ENCODE measurements at regions not wholly inside any gene's neighbourhood (a gene's known extent, or its start where the extent isn't known, plus 50 kb on each side); places are given as distances from the start of the nearest gene placed in this dataset.

- no peaks in the 10 kb centered on the region for H3K27me3 ChIP-seq (ENCODE audit: insufficient read depth, low read length)
- H2AFZ ChIP-seq (ENCODE audit: insufficient read depth, low read length, poor library complexity) = no peak overlapping the region
- no peak overlapping the region for H3K9ac ChIP-seq (ENCODE audit: low read length)
- H3K23ac ChIP-seq (ENCODE audit: low read length) = no peak overlapping the region
- H2BK12ac ChIP-seq (ENCODE audit: low read length) = no peak overlapping the region
- WGBS (ENCODE audit: extremely low coverage, insufficient coverage, insufficient read length) = no CpG with 5 or more reads among the region's 27 CpGs
- no peak overlapping the region for H2AK5ac ChIP-seq (ENCODE audit: low read length)
- no peak overlapping the region for H3K14ac ChIP-seq (ENCODE audit: low read length)
- no peaks in the 10 kb centered on the region for H3K9me3 ChIP-seq (ENCODE audit: insufficient read depth, low read depth, low read length)
- no peak overlapping the region for H4K12ac ChIP-seq (ENCODE audit: low read depth, low read length)
- H3K4me3 ChIP-seq (ENCODE audit: low read depth, low read length) = no peak overlapping the region
- no peak overlapping the region for H3K27ac ChIP-seq (ENCODE audit: low read depth, low read length)
- DNase-seq = no peak
- H3K36me3 ChIP-seq (ENCODE audit: control insufficient read depth in 1 of 2, insufficient read depth in 2 of 2, low read length in 2 of 2) = no peaks in the 10 kb centered on the region
- no peak overlapping the region for H4K8ac ChIP-seq (ENCODE audit: low read depth, low read length)
- H3K4me2 ChIP-seq (ENCODE audit: low read length) = no peak overlapping the region
- no peak overlapping the region for H2BK120ac ChIP-seq (ENCODE audit: insufficient read depth, low read length, poor library complexity)
- H3K18ac ChIP-seq (ENCODE audit: low read length) = no peak overlapping the region
- no peaks in the 10 kb centered on the region for H3K79me1 ChIP-seq (ENCODE audit: low read length)
- no peak overlapping the region for H2BK5ac ChIP-seq (ENCODE audit: low read depth, low read length, poor library complexity)
- H3K4me1 ChIP-seq (ENCODE audit: control insufficient read depth in 1 of 2, insufficient read depth in 2 of 2, low read length in 2 of 2) = no peaks in the 10 kb centered on the region
- no peaks in the 10 kb centered on the region for H3K79me2 ChIP-seq (ENCODE audit: control insufficient read depth, insufficient read depth, low read length, poor library complexity)
- H3K4ac ChIP-seq (ENCODE audit: low read depth, low read length) = no peak overlapping the region
- H4K91ac ChIP-seq (ENCODE audit: low read depth, low read length) = no peak overlapping the region
Measured at GRCh38 chr10:133017203-133017601, 70.5 kb upstream of the ADGRA1 start.

GRCh38 chr10:133016493-133017202 is 71.1 kb upstream of the ADGRA1 start:
- Histone ChIP-seq H3K4me1 (ENCODE audit: control insufficient read depth in 1 of 2, insufficient read depth in 2 of 2, low read length in 2 of 2) (no peaks in the 10 kb centered on the region), H2AK5ac (ENCODE audit: low read length) (no peak overlapping the region), H2BK12ac (ENCODE audit: low read length) (no peak overlapping the region), H3K79me2 (ENCODE audit: control insufficient read depth, insufficient read depth, low read length, poor library complexity) (no peaks in the 10 kb centered on the region), H3K27ac (ENCODE audit: low read depth, low read length) (no peak overlapping the region), H3K79me1 (ENCODE audit: low read length) (no peaks in the 10 kb centered on the region), H2BK120ac (ENCODE audit: insufficient read depth, low read length, poor library complexity) (no peak overlapping the region), H3K4ac (ENCODE audit: low read depth, low read length) (no peak overlapping the region), H4K91ac (ENCODE audit: low read depth, low read length) (no peak overlapping the region), H4K12ac (ENCODE audit: low read depth, low read length) (no peak overlapping the region), H3K18ac (ENCODE audit: low read length) (no peak overlapping the region), H3K36me3 (ENCODE audit: control insufficient read depth in 1 of 2, insufficient read depth in 2 of 2, low read length in 2 of 2) (no peaks in the 10 kb centered on the region), H2BK5ac (ENCODE audit: low read depth, low read length, poor library complexity) (no peak overlapping the region), H2AFZ (ENCODE audit: insufficient read depth, low read length, poor library complexity) (no peak overlapping the region), H3K4me2 (ENCODE audit: low read length) (no peak overlapping the region), H3K27me3 (ENCODE audit: insufficient read depth, low read length) (no peaks in the 10 kb centered on the region), H3K14ac (ENCODE audit: low read length) (no peak overlapping the region), H3K23ac (ENCODE audit: low read length) (no peak overlapping the region), H3K9ac (ENCODE audit: low read length) (no peak overlapping the region), H4K8ac (ENCODE audit: low read depth, low read length) (no peak overlapping the region), H3K9me3 (ENCODE audit: insufficient read depth, low read depth, low read length) (no peaks in the 10 kb centered on the region), H3K4me3 (ENCODE audit: low read depth, low read length) (no peak overlapping the region)
- no peak for DNase-seq
- no CpG with 5 or more reads among the region's 45 CpGs for WGBS (ENCODE audit: extremely low coverage, insufficient coverage, insufficient read length)

GRCh38 chr10:133015816-133016462 is 71.8 kb upstream of the ADGRA1 start:
- Histone ChIP-seq H2AFZ (ENCODE audit: insufficient read depth, low read length, poor library complexity) (no peak overlapping the region), H3K23ac (ENCODE audit: low read length) (no peak overlapping the region), H3K14ac (ENCODE audit: low read length) (no peak overlapping the region), H3K9me3 (ENCODE audit: insufficient read depth, low read depth, low read length) (no peaks in the 10 kb centered on the region), H3K36me3 (ENCODE audit: control insufficient read depth in 1 of 2, insufficient read depth in 2 of 2, low read length in 2 of 2) (no peaks in the 10 kb centered on the region), H3K18ac (ENCODE audit: low read length) (no peak overlapping the region), H3K9ac (ENCODE audit: low read length) (no peak overlapping the region), H2BK12ac (ENCODE audit: low read length) (no peak overlapping the region), H3K4ac (ENCODE audit: low read depth, low read length) (no peak overlapping the region), H3K79me1 (ENCODE audit: low read length) (no peaks in the 10 kb centered on the region), H2AK5ac (ENCODE audit: low read length) (no peak overlapping the region), H4K91ac (ENCODE audit: low read depth, low read length) (no peak overlapping the region), H3K4me3 (ENCODE audit: low read depth, low read length) (no peak overlapping the region), H2BK120ac (ENCODE audit: insufficient read depth, low read length, poor library complexity) (no peak overlapping the region), H2BK5ac (ENCODE audit: low read depth, low read length, poor library complexity) (no peak overlapping the region), H3K4me1 (ENCODE audit: control insufficient read depth in 1 of 2, insufficient read depth in 2 of 2, low read length in 2 of 2) (no peaks in the 10 kb centered on the region), H3K27me3 (ENCODE audit: insufficient read depth, low read length) (no peaks in the 10 kb centered on the region), H3K27ac (ENCODE audit: low read depth, low read length) (no peak overlapping the region), H3K79me2 (ENCODE audit: control insufficient read depth, insufficient read depth, low read length, poor library complexity) (no peaks in the 10 kb centered on the region), H4K8ac (ENCODE audit: low read depth, low read length) (no peak overlapping the region), H3K4me2 (ENCODE audit: low read length) (no peak overlapping the region), H4K12ac (ENCODE audit: low read depth, low read length) (no peak overlapping the region)
- DNase-seq = no peak
- no CpG with 5 or more reads among the region's 34 CpGs for WGBS (ENCODE audit: extremely low coverage, insufficient coverage, insufficient read length)

- DNase-seq = no peak
Measured at GRCh38 chr10:133015321-133015720, 72.4 kb upstream of the ADGRA1 start.

More at GRCh38 chr10:133015321-133015720, 72.4 kb upstream of the ADGRA1 start:
- Histone ChIP-seq H3K23ac (ENCODE audit: low read length) (no peak overlapping the region), H3K4me1 (ENCODE audit: control insufficient read depth in 1 of 2, insufficient read depth in 2 of 2, low read length in 2 of 2) (no peaks in the 10 kb centered on the region), H2BK120ac (ENCODE audit: insufficient read depth, low read length, poor library complexity) (no peak overlapping the region), H4K12ac (ENCODE audit: low read depth, low read length) (no peak overlapping the region), H3K79me2 (ENCODE audit: control insufficient read depth, insufficient read depth, low read length, poor library complexity) (no peaks in the 10 kb centered on the region), H4K91ac (ENCODE audit: low read depth, low read length) (no peak overlapping the region), H2BK12ac (ENCODE audit: low read length) (no peak overlapping the region), H3K79me1 (ENCODE audit: low read length) (no peaks in the 10 kb centered on the region), H3K4ac (ENCODE audit: low read depth, low read length) (no peak overlapping the region), H2AK5ac (ENCODE audit: low read length) (no peak overlapping the region), H2AFZ (ENCODE audit: insufficient read depth, low read length, poor library complexity) (no peak overlapping the region), H3K36me3 (ENCODE audit: control insufficient read depth in 1 of 2, insufficient read depth in 2 of 2, low read length in 2 of 2) (no peaks in the 10 kb centered on the region), H3K4me3 (ENCODE audit: low read depth, low read length) (no peak overlapping the region), H3K14ac (ENCODE audit: low read length) (no peak overlapping the region), H3K27ac (ENCODE audit: low read depth, low read length) (no peak overlapping the region), H4K8ac (ENCODE audit: low read depth, low read length) (no peak overlapping the region), H3K18ac (ENCODE audit: low read length) (no peak overlapping the region), H3K9ac (ENCODE audit: low read length) (no peak overlapping the region), H3K9me3 (ENCODE audit: insufficient read depth, low read depth, low read length) (peaks cover 2% of the 10 kb centered on the region), H2BK5ac (ENCODE audit: low read depth, low read length, poor library complexity) (no peak overlapping the region), H3K27me3 (ENCODE audit: insufficient read depth, low read length) (no peaks in the 10 kb centered on the region), H3K4me2 (ENCODE audit: low read length) (no peak overlapping the region)
- WGBS (ENCODE audit: extremely low coverage, insufficient coverage, insufficient read length) = no CpG with 5 or more reads among the region's 18 CpGs

All from trophoblast cell (in vitro differentiated cells and primary cell).